ENCODE measurements at regions not wholly inside any gene's neighbourhood (a gene's known extent, or its start where the extent isn't known, plus 50 kb on each side); places are given as distances from the start of the nearest gene placed in this dataset.

DNA sequence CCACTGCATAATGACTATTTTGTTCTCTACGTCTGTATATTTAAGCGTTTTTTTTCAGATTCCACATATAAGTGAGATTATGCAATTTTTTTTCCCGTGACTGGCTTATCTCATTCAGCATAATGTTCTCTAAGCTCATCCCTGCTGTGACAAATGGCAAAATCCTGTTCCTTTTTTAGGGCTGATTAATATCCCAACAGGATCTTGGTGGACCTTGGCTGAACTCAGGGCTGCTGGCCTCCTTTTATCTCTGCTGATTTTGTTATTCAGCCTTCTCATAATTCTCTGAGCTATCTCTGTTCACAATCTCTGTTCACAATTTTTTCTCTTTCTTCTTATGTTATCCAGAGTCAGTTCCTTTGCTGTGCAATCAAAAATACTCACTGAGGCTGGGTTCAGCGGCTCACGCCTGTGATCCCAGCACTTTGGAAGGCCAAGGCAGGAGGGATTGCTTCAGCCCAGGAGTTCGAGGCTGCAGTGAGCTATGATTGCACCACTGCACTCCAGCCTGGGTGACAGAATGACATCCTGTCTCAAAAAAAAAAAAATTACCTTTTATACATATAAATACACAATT, 1035.9 kb upstream of the AUTS2 start:
- TF ChIP-seq, protein P1, sequence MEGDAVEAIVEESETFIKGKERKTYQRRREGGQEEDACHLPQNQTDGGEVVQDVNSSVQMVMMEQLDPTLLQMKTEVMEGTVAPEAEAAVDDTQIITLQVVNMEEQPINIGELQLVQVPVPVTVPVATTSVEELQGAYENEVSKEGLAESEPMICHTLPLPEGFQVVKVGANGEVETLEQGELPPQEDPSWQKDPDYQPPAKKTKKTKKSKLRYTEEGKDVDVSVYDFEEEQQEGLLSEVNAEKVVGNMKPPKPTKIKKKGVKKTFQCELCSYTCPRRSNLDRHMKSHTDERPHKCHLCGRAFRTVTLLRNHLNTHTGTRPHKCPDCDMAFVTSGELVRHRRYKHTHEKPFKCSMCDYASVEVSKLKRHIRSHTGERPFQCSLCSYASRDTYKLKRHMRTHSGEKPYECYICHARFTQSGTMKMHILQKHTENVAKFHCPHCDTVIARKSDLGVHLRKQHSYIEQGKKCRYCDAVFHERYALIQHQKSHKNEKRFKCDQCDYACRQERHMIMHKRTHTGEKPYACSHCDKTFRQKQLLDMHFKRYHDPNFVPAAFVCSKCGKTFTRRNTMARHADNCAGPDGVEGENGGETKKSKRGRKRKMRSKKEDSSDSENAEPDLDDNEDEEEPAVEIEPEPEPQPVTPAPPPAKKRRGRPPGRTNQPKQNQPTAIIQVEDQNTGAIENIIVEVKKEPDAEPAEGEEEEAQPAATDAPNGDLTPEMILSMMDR (IDR thresholded peaks at IDR 0.05) = no peak
- TF ChIP-seq POLR2A (IDR thresholded peaks at IDR 0.05) = no peak
